Tibial nerve (tissue), 4 donors: ENCODE measurements at regions not wholly inside any gene's neighbourhood (a gene's known extent, or its start where the extent isn't known, plus 50 kb on each side); places are given as distances from the start of the nearest gene placed in this dataset.

Experiments used
- EP300 ChIP-seq, 2 donors: sonication (generic); formaldehyde crosslinking; IDR thresholded peaks; one replicate each; pipeline ENCODE4 v1.6.1; 2017; ENCODE audit warnings: antibody characterized with exemption in 2 of 2, mild to moderate bottlenecking in 1 of 2
- POLR2A ChIP-seq, 2 donors: fragments of 450-650 bp; IDR thresholded peaks; one replicate each; pipeline ENCODE4 v1.6.1; 2017; ENCODE audit warnings: antibody characterized with exemption in 2 of 2, mild to moderate bottlenecking in 2 of 2, moderate library complexity in 2 of 2
- TF ChIP-seq, protein P1 (sequence below), 5 experiments: fragments of 200-600 bp in 3 of 5; fragments of 450-650 bp in 2 of 5; sonication (generic) in 3 of 5; IDR thresholded peaks; one replicate each; pipeline ENCODE4 v1.5.1; 2016 to 2019; ENCODE audit warnings: antibody characterized with exemption in 5 of 5, mild to moderate bottlenecking in 3 of 5, moderate library complexity in 2 of 5

DNA sequence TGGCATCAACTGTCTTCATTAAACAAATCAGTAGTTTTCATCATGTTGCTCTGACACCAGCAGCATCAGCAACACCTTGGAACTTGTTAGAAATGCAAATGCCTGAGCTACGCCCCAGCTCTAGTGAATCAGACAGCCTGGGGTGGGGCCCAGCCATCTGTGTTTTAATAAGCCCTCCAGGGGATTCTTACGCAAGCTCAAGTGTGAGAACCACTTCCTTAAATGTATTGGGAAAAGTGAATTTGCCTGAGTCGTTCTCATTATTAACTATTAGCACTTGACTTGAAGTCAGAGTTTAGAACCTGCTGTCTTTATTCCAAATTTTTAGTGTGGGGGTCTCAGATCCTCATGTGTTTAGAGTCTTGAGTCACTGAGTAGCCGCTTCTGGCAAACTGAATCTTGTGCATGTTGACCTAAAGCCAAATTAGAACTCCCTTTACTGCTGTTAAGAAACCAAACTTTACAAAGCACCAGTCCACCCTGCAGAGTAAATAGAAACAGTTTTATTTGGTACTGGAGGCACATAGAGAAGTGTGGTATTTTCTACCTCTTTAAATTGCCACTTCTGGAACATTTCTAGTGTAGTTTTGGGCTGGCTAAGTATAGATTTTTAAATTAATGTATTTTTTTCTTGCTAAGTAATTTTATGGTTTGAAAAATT, 137.4 kb upstream of the COX10 start:
- TF ChIP-seq, protein P1, sequence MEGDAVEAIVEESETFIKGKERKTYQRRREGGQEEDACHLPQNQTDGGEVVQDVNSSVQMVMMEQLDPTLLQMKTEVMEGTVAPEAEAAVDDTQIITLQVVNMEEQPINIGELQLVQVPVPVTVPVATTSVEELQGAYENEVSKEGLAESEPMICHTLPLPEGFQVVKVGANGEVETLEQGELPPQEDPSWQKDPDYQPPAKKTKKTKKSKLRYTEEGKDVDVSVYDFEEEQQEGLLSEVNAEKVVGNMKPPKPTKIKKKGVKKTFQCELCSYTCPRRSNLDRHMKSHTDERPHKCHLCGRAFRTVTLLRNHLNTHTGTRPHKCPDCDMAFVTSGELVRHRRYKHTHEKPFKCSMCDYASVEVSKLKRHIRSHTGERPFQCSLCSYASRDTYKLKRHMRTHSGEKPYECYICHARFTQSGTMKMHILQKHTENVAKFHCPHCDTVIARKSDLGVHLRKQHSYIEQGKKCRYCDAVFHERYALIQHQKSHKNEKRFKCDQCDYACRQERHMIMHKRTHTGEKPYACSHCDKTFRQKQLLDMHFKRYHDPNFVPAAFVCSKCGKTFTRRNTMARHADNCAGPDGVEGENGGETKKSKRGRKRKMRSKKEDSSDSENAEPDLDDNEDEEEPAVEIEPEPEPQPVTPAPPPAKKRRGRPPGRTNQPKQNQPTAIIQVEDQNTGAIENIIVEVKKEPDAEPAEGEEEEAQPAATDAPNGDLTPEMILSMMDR (IDR thresholded peaks at IDR 0.05) = no peak
- TF ChIP-seq POLR2A (IDR thresholded peaks at IDR 0.05) (no peak), EP300 (IDR thresholded peaks at IDR 0.05) (peak in 1 of 2 donors; percentile 45)
